AG04449 (cell line): ENCODE measurements at regions not wholly inside any gene's neighbourhood (a gene's known extent, or its start where the extent isn't known, plus 50 kb on each side); places are given as distances from the start of the nearest gene placed in this dataset.

Experiments used
- CTCF ChIA-PET: fragments of 350-600 bp; formaldehyde crosslinking; extraction: SDS; loops from one replicate; lab custom pipeline; 2021; ENCODE audit warnings: antibody characterized with exemption; lab: Yijun Ruan, JAX
- POLR2A ChIA-PET: fragments of 400-600, 350-600 bp; formaldehyde crosslinking; extraction: SDS; loops from one replicate; lab custom pipeline; 2020; ENCODE audit warnings: antibody characterized with exemption, inconsistent platforms; lab: Yijun Ruan, JAX
- DNase-seq: peaks from one replicate; pipeline ENCODE4 v3.0.0-alpha.2; 2010; ENCODE audit warnings: low read depth, low spot score
- H3K4me3 ChIP-seq: 2 replicates; pipeline ENCODE4 v1.5.1; 2011; ENCODE audit warnings: low read depth, mild to moderate bottlenecking, control low read depth, low read length
- TF ChIP-seq, protein P1 (sequence below): IDR thresholded peaks from one replicate; pipeline ENCODE4 v1.5.1; 2011; ENCODE audit warnings: mild to moderate bottlenecking, moderate library complexity, low read length, control low read depth, inconsistent platforms; ENCODE audit not compliant: insufficient read depth; ENCODE audit errors: missing control alignments

DNA sequence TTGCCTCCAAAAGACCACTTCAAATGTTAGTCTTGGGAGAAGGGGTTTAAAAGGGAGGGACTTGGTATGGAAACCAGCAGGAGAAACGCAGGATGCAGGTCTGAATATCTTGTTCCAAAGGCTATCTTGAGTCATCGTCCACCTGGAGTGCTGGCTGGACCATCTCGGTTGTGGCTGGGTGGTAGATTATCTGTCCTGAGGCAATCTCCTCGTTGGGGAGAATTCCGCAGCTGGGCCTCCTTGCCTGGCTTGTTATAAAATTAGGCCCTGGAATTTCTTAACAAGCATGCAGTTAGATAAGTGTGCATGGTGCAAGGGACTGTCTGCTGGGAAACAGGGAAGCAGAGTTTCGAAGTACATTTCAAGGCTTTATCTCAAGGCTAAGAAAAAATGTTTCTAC lies 2045.7 kb upstream of the TENM3 start:
- POLR2A ChIA-PET = no interaction called here
- CTCF ChIA-PET = no interaction called here
- no peak overlapping the region for H3K4me3 ChIP-seq
- TF ChIP-seq, protein P1, sequence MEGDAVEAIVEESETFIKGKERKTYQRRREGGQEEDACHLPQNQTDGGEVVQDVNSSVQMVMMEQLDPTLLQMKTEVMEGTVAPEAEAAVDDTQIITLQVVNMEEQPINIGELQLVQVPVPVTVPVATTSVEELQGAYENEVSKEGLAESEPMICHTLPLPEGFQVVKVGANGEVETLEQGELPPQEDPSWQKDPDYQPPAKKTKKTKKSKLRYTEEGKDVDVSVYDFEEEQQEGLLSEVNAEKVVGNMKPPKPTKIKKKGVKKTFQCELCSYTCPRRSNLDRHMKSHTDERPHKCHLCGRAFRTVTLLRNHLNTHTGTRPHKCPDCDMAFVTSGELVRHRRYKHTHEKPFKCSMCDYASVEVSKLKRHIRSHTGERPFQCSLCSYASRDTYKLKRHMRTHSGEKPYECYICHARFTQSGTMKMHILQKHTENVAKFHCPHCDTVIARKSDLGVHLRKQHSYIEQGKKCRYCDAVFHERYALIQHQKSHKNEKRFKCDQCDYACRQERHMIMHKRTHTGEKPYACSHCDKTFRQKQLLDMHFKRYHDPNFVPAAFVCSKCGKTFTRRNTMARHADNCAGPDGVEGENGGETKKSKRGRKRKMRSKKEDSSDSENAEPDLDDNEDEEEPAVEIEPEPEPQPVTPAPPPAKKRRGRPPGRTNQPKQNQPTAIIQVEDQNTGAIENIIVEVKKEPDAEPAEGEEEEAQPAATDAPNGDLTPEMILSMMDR = no peak
- no peak for DNase-seq

DNA sequence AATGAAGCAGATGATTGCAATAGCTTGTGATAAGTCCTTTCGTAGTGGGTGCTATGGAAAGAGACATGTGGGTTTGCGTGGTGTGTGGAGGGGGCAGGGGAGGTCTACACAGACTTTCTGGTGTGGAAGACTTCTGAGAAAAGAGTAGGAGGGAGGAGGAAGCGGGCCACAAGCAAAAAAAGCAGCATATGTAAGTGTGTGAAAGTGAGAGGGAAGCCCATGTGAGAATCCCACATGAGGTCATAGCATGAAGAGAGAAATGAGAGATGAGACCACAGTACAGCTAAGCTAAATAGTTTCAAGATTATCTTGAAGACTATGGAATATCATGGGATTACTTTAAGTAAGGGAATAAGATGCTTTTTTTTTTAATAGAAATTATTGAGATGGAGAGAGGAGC lies 2039.9 kb upstream of the TENM3 start:
- H3K4me3 ChIP-seq = no peak overlapping the region
- TF ChIP-seq, protein P1 = no peak
- no peak for DNase-seq
- POLR2A ChIA-PET = no interaction called here
- CTCF ChIA-PET = no interaction called here

DNA sequence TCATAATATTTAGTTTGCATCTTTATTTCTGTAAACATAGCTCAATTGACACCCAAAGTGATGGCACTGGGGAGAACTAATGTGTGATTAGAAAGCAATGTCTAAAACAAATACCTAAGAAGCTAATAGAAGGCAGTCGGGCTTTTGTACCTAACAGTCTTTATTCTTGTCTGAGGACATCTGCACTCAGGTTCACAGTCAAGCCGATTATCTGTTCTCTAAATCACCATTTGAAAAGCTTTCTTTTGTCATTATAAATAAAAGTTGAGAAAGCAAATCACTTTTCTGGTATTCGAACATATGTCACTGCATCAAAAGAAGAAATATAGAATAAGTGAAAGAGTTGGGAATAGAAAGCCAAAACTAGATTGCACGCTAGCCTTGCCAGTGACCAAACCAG lies 2037.9 kb upstream of the TENM3 start:
- POLR2A ChIA-PET = no interaction called here
- CTCF ChIA-PET = no interaction called here
- TF ChIP-seq, protein P1 = no peak
- DNase-seq = no peak
- no peak overlapping the region for H3K4me3 ChIP-seq

DNA sequence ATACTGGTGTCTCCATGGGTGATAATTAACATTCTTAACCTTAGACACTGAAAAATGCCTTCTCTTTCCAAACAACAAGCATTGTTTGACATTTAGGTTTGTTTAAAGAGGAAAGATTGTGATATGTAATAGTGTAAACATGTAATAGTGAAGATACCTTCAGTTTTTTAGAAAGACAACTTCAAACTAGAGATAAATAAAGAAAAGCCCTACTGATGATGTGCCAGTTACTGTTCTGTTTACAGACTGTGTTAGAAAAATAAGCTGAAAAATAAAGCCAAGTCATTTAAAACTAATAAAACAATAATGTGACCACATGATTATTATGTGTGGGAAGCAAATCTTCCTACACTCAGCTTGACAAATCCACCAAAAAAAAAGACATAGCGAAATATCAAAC lies 2035.3 kb upstream of the TENM3 start:
- CTCF ChIA-PET = no interaction called here
- H3K4me3 ChIP-seq = no peak overlapping the region
- no peak for DNase-seq
- TF ChIP-seq, protein P1 = no peak
- POLR2A ChIA-PET = no interaction called here

DNA sequence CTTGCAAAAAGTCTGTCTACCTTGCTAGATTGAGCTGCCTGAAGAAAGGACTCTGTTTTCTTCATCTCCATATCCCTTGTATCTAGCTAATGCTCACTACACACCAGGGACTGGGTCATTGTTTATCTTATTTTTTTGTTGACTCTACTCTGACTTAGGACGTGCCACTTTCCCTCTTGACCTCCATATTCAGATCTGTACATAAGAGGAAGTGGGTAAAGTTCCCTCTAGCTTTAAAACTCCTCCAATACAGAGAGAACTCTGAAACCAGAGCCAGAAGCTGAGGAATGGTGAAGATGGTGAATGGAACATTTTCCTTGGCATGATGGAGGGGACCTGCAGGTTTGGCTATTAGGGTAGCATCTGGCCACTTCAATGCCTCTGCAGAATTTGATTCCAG lies 2026.1 kb upstream of the TENM3 start:
- POLR2A ChIA-PET = no interaction called here
- CTCF ChIA-PET = no interaction called here
- DNase-seq = no peak
- no peak overlapping the region for H3K4me3 ChIP-seq
- TF ChIP-seq, protein P1 = no peak

DNA sequence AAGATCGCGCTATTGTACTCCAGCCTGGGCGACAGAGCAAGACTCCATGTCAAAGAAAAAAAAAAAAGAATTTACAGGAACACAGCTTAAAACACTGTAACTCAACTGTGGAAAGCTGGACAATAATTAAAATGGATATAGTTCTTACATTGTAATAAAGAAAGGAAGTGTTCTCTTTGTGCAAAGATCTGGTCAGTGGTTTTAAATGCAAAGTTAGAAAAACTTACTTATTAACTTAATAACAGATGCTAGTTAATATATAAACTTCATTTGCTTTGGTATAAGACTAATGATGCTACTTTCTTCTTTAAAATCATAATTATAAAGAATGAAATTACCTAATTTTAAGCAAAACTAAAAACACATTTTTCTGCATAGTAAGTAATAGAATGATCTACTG lies 2024.1 kb upstream of the TENM3 start:
- H3K4me3 ChIP-seq = no peak overlapping the region
- TF ChIP-seq, protein P1 = no peak
- CTCF ChIA-PET = no interaction called here
- DNase-seq = no peak
- POLR2A ChIA-PET = no interaction called here

DNA sequence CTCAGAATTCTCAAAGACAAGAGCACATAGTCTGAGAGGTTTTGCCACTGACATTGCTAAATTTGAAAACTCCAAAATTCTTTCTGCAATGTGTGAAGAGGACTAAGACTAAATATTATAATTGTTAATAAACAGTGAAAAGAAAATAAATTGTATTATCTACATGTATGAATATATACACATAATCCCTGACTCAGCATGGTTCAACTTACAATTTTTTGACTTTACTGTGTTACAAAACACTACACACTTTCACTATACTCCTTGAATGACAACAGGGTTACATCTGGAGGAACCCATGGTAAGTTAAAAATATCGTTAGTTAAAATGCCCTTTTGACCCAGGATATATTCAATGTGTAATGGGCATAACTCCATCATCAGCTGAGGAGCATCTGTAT lies 2017.2 kb upstream of the TENM3 start:
- CTCF ChIA-PET = no interaction called here
- no peak overlapping the region for H3K4me3 ChIP-seq
- POLR2A ChIA-PET = no interaction called here
- TF ChIP-seq, protein P1 = no peak
- DNase-seq = no peak
